ENCODE measurements at regions not wholly inside any gene's neighbourhood (a gene's known extent, or its start where the extent isn't known, plus 50 kb on each side); places are given as distances from the start of the nearest gene placed in this dataset.

DNA sequence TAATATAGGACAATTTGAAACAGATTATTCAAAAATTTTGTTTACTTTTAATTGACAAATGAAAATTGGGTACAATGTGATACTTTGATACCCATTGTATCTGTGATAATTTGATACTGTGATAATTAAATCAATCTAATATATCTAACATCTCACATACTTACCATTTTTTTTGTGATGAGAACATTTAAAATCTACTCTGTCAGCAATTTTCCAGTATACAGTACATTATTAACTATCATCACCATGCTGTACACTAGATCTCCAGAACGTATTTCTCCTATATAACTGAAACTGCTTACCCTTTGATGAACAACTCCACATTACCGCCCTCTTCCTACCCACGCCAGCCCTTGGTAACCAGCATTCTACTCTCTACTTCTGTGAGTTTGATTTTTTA, 139.7 kb upstream of the TFPI start:
- TF ChIP-seq CTCF (conservative IDR thresholded peaks at IDR 0.05) (no peak), ZFX (IDR thresholded peaks at IDR 0.05) (no peak)
